NB4 (cell line): ENCODE measurements at regions not wholly inside any gene's neighbourhood (a gene's known extent, or its start where the extent isn't known, plus 50 kb on each side); places are given as distances from the start of the nearest gene placed in this dataset.

Source experiments
- CTCF ChIP-seq: IDR thresholded peaks from one replicate; pipeline ENCODE4 v1.5.1; 2012; ENCODE audit warnings: low read depth, low read length
- POLR2A ChIP-seq: IDR thresholded peaks from 2 replicates; pipeline ENCODE4 v1.6.1; 2011; ENCODE audit warnings: mild to moderate bottlenecking; ENCODE audit not compliant: insufficient read length; ENCODE audit errors: extremely low read depth

- TF ChIP-seq CTCF = no peak
- TF ChIP-seq POLR2A = no peak
Observed at GRCh38 chr4:79831701-79832514, 241.1 kb downstream of the ANTXR2 start.
